ENCODE measurements at regions not wholly inside any gene's neighbourhood (a gene's known extent, or its start where the extent isn't known, plus 50 kb on each side); places are given as distances from the start of the nearest gene placed in this dataset.
"Not testable (repeated sequence)": the region's sequence is repeated elsewhere in the genome, so short reads cannot be mapped to it uniquely, and the experiment has no call there.

DNA sequence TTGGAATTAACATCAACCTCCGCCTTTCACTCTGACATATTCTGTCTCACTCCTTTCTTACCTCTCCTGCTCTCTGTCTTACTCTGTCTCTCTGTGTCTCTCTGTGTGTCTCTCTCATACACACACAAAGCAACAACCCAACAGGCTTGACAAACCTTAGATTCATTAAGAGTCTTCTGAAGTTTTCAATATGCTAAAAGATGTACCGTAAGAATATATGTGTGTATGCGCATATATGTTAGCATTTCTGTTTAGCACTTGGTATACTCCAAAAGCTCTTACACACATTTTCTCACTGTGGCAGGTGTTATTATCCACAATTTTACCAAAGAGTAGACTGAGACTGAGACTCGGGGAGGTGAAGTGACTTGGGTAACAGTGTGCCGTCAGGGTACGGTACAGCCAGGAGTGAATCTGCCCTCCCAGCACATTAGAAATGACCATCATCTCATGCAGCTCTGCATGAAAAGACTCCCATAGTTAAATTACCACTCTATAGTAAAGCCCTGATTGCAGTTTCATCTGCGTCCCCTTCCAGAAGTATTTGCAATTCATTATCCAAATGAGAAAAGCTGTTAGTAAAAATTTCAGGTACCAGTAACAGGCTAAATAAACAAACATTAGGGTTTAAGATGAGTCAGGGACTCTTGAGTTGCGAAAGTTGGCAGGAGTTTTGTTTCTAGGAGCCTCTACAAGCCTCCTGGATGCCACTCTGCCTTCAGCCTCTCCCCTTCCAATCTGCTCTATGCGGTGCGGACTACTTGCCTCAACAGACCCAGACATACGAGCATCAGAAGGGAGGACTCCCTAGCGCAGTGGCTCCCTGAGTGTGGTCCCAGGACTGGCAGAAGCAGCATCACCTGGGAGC is 195.2 kb upstream of the TMEM45B start:
- intact Hi-C loops (cut with DNase I): no loop called here
- DNase-seq: no peak

DNA sequence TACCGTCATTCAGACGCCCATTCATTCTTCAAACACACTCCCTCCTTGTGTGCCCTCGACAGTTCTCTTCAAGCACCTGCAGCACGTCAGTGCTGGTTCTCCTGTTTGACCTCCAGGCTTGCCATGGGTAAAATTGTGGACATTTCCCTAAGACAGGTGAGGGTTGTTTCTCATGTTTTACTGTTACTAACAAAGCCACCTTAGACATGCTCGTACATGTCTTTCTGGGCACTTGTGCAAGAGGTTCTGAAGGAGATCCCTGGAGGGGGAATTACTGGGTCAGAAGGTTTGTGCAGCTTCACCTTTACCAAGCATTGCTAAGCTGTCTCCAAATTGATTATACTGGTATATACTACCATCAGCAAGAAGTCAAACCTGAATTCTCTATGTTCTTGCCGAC is 189.7 kb upstream of the TMEM45B start:
- intact Hi-C loops (cut with DNase I): no loop called here

DNA sequence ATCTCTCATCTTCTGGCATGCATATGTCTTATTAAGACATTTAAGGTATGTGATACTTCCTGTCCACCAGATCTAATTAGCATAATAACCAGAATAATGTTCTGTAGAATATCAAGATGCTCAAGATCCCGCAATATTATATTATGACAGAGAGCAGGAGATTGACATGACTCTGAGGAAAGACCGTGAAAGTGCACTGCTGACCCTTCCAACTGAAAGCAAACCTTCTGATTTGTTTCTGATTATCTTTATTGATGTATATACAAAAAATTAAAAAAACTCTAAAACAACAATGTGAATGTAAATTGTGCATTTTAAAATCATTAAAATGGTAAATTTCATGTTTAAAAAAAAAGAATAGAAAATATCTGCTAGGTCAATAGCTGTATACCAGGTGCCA is 184.4 kb upstream of the TMEM45B start:
- intact Hi-C loops (cut with DNase I): no loop called here
- DNase-seq: no peak

More for the DNA sequence above, 189.7 kb upstream of the TMEM45B start:
- DNase-seq: no peak

DNA sequence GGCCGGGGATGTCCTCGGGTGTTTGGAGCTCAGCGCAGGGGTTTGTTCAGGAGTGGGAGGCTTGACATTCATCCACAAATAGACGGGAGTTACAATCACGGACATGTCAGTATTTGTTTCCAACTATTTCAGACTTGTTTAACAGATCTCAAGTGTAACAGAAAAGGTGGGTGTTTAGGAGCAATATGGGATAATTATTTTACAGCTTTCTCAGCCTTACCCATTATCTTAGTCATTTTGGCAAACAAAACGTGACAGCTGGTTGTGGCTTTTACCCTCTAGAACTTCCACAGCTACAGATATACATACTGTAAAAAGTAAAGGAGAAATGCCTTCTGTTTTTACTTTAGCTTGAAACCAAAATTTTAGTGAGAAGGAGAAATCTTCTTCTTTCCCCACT is 178.7 kb upstream of the TMEM45B start:
- intact Hi-C loops (cut with DNase I): no loop called here
- no peak for DNase-seq

DNA sequence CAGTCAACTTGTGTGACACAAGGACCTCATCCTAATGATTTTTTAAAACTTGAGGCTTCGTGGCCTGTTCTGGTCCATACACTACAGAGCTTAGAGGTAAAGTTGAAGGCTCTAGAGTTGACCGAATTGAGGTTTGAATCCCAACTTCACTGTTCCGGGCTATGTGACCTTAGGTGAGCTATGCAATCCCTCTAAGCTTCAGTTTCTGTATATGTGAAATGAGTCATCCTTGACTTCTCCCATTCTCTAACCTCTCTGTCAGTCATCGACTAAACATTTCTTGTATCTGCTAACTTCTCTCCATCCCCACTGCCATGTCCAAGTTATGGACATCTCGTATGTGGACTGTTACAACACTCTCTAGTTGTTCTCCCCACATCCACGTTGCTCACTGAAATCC is 178.2 kb upstream of the TMEM45B start:
- no peak for DNase-seq
- intact Hi-C loops (cut with DNase I): no loop called here

DNA sequence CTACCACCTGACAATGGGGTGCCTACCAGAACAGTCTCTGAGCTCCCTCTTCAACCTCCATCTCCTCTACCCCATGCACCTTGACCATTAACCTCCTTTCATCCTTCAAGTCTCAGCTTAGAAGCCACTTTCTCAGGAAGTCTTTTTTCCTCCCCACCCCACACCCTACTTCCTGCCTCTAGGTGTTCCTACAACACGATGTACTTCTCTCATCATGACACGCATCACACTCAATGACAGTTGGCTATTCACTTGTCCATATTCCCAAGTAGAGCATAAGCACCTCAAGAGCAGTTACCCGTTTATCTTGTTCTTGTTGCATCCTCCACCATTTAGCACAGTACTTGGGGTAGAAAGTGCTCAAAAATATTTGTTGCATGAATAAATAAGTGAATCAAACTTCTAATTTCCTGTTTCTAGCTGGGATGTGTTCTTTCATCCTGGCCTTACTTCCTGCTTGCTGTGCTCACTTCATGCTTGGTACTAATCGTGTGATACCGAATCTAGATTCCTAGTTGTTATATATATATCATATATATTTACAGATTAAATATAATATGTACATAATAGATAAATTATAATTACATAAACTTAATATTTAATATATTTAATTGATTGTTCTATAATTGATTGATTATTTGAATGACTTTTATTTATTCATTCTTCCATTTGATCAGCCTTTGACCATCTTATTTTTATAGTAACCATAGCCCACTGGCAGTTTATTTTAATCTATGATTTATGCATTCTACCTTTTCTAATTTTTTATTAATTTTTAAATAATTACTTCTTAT is 177.5 kb upstream of the TMEM45B start:
- DNase-seq: no peak
- intact Hi-C loops (cut with DNase I): no loop called here

DNA sequence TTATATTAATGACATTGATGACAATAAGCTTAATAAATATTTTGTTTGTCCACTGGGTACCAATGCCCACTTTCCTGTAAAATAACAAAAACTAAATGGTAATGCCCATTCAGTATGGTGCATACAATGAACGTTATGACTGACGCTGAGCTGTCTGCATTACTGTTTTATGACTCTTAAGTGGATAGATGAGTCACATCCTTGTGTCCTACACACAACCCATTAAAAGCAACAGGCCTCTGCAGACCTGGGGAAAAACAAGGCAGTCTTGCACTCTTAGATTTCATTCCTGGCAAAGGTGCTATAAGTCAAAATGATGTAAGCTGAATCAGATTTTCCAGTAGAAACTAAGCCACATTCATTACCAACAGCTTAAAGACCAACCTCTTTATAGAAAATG is 176.3 kb upstream of the TMEM45B start:
- intact Hi-C loops (cut with DNase I): no loop called here
- no peak for DNase-seq

DNA sequence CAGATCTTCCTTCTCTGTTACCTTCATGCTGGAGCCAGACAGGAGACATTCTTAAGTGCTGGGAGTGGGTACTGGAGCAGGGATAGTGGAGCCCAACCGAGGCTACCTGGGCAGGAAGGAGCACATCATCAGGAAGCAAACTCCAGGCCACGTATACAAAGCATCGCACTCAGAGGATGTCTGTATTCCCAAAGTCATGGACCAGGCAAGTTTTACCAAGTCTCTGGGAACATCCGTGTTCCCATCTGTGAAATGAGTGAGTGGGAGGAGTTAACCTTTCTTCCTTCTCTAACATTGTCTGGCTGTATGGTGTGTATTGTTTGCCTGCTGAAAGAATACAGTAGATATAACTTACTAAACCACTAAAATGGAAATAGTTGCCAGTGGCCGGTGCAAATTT is 175.0 kb upstream of the TMEM45B start:
- intact Hi-C loops (cut with DNase I): no loop called here
- DNase-seq: no peak

DNA sequence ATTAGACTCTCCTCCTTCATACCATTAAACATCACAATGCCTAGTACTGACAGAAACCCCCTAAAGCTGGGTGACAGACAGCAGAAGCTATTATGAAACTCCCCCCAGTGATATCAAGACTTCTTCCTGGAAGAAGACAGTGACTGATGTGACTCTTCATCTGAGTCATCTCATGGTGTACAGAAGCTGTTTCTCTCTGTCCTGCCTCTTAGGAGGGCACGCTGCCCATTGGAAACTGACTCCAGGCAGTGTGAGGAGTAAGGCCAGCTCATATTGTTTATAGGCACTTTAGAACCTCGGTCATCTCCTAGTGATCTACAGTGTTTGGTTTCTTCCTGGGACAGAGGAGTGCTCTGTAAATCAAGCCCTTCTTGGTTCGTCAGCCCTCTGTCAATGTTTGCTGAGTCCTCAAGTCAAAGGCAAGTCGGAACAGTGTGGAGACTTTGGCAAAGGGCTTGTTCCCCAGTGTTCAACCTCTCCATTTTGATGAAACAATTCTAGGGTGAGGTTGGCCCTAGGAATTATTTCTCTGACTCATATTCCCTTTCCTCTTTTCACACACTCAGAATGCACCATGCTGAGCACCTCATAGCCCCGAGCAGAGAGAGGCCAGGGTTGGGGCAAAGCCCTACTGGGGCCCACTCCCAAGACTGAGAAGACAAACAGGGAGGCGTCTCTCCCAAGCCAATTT is 172.5 kb upstream of the TMEM45B start:
- DNase-seq: no peak
- intact Hi-C loops (cut with DNase I): no loop called here

DNA sequence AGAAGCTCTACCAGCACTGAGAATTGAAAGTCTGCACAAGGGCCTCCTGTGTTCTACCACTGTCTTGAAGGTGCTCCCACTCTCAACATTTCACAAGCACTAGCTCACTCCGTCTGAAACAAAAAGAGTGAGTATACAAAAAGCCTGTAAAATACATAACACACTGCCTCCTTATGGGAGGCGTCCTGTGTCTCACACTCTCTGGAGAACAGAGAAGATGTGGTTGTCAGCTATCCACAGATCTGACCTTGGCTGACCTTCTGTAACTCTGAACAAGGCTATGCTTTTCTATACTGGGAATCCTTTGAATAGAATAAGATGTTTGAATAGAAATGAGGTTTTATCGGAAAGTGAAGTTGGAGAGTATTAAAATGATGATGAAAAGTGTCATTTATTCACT is 171.3 kb upstream of the TMEM45B start:
- DNase-seq: no peak
- intact Hi-C loops (cut with DNase I): no loop called here

DNA sequence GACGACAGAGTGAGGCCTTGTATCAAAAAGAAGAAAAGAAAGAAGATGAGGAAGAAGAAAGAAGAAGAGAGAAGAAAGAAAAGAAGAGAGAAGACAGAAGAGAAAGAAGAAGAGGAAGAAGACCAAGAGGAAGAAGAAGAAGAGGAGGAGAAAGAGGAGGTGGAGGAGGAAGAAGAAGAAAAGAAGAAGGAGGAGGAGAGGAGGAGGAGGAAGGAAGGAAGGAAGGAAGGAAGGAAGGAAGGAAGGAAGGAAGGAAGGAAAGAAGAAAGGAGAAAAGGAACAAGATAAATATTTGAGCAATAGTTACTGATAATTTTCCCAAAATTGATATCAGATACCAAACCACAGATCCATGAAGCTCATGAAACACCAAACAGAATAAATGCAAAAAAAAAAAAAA is 169.7 kb upstream of the TMEM45B start:
- no peak for DNase-seq
- intact Hi-C loops (cut with DNase I): no loop called here

DNA sequence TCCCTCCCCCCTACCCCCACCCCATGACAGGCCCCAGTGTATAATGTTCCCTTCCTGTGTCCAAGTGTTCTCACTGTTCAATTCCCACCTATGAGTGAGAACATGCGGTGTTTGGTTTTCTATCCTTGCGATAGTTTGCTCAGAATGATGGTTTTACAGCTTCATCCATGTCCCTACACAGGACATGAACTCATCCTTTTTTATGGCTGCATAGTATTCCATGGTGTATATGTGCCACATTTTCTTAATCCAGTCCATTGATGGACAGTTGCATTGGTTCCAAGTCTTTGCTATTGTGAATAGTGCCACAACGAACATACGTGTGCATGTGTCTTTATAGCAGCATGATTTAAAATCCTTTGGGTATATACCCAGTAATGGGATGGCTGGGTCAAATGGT is 165.6 kb upstream of the TMEM45B start:
- intact Hi-C loops (cut with DNase I); DNase-seq: not testable (repeated sequence)

DNA sequence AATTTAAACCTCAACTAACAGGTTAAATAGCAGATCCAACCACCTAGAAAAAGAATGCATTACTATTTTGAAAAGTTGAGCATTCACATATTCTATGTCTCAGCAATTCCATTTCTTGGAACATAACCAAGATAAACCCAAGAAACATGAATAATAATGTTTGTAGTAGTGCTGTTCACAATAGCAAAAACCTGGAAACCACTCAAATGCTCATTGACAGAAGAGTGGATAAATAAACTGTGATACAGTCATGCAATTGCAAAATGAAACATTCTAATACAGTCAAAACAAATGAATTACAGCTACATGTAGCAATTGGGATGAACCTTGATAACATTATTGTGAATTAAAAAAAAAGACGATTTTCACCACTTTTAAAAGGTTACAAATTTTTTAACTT is 162.8 kb upstream of the TMEM45B start:
- intact Hi-C loops (cut with DNase I): no loop called here
- no peak for DNase-seq

DNA sequence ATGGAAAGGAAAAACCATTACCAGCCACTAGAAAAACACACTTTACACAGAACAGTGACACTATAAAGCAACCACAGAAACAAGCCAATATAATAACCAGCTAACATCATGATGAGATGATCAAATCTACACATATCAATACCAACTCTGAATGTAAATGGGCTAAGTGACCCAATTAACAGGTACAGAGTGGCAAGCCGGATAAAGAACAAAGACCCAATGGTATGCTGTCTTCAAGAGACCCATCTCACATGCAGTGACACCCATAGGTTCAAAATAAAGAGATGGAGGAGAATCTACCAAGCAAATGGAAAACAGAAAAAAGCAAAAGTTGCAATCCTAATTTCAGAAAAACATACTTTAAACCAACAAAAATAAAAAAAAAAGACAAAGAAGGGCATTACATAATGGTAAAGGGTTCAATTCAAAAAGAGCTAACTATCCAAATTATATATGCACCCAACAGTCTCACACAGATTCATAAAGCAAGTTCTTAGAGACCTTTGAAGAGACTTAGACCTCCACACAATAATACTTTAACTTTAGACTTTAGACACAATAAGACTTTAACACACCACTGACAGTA is 160.3 kb upstream of the TMEM45B start:
- intact Hi-C loops (cut with DNase I): no loop called here
- DNase-seq: no peak

DNA sequence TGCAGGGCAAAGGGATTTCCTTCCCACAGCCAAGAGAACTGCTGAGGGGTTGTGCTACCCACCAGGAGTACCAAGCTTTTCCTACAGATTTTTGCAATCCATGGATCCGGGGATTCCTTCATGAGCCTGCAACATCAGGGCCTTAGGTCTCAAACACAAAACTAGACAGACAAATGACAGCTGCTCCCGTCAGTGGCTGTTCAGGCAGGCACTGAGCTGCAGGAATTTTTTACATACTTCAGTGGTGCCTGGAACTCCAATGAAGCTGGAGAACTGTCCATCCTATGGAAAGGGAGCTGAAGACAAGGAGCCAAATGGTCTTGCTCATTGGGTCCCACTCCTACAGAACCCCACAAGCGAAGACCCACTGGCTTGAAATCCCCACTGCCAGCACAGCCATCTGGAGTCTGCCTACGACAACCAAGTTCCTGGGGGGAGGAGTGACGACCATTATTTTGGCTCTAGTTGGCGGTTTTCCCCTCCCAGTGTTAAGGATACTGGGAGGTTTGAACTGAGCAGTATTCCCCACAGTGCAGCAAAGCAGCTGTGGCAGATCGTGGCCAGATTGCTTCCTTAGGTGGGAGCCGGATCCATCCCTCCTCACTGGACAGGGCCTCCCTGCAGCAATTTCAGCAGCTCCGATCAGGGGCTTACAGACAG is 157.7 kb upstream of the TMEM45B start:
- DNase-seq: no peak
- intact Hi-C loops (cut with DNase I): no loop called here

DNA sequence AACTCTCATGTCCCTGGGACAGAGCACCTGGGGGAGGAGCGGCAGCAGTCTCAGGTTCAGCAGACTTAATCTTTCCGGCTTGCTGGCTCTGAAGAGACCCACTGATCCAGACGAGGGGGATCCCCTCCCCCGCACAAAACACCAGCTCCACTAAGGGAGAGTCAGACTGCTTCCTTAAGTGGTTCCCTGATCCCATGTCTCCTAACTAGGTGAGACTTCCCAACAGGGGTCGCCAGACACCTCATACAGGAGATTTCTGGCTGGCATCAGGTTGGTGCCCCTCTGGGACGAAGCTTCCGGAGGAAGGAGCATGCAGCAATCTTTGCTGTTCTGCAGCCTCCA is 157.2 kb upstream of the TMEM45B start:
- intact Hi-C loops (cut with DNase I): no loop called here
- no peak for DNase-seq

DNA sequence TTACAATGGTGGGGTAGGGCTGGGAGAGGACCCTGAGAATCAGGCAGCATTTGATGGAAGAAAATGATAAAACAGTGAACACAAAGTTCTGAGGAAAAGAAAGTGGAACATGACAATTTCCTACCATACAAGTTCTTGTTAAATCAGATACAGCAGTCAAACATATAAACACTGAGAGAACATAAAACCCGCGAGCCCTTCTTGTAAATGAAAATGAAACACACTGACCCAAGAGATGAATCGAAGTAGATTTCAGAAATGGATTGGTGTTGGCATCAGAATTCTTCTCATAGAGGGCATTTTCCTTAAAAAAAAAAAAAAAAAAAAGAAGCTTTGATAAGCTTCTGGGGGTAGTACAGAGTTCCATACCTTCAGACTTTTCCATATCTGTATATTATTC is 134.7 kb upstream of the TMEM45B start:
- intact Hi-C loops (cut with DNase I): no loop called here

DNA sequence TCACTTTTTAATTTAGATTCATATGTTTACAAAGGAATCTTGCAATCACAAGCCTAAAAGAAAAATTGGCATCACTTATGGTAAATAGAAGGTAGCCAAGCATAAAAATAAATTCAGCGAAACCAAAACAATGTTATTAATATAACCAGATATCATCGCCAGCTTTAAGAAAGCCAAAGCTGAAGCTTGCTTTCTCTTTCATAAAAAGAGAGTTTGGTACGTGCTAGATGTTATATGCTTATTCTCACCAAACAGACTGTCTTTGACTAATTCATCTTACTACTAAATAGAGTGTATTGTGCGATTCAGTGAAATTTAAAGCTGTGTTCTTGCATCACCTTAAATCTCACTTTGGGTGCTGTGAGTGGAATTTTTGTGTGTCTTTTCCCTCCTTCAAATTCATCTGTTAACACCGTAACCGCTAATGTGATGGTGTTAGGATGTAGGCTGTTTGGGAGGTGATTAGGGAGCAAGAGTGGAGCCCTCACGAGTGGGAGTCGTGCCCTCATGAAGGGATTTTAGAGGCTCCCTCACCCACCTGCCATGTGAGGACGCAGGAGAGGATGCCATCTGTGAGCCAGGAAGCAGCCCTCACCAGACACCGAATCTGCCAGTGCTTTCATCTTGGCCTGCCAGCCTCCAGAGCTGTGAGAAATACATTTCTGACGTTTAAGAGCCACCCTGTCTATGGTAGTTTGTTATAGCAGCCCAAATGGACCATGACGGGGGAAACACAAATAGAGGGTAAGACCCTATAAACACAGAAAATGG is 134.1 kb upstream of the TMEM45B start:
- intact Hi-C loops (cut with DNase I): no loop called here

More for the DNA sequence above, 134.7 kb upstream of the TMEM45B start:
- DNase-seq: no peak

DNA sequence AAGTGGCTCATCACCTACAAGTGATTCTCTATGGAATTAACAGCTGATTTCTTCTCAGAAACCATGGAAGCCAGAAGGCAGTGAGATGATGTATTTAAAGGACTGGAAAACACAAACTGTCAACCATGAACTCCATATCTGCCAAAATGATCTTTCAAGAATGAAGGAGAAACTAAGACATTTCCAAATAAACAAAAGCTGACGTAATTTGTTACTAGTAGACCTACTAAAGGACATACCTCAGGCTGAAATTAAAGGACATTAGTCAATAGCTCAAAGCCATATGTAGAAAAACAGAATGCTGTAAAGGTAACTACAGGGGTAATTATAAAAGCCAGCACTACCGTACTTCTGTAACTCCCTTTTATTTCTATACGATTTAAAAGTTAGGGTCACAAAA is 129.4 kb upstream of the TMEM45B start:
- intact Hi-C loops (cut with DNase I): no loop called here
- no peak for DNase-seq

More for the DNA sequence above, 134.1 kb upstream of the TMEM45B start:
- DNase-seq: no peak
